ENCODE measurements at regions not wholly inside any gene's neighbourhood (a gene's known extent, or its start where the extent isn't known, plus 50 kb on each side); places are given as distances from the start of the nearest gene placed in this dataset.

DNA sequence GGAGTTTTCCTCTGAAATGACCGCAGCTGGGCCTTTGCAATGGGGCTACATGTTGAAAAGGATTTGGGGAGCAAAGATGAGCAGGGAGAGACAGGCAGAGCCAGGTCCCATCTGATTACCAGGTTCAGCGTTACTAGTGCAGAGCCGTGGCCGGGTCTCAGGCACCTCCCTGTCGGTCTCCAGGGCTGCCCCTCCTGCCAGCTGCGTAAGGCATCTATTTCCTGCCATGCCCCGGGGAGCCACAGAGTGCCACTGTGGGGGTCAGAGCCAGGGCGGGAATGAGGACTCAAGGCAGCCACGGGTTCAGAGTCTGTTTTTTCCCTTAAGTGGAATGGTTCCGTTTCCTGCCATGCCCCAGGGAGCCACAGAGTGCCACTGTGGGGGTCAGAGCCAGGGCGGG is 382.6 kb upstream of the SHH start:
- TF ChIP-seq, protein P1, sequence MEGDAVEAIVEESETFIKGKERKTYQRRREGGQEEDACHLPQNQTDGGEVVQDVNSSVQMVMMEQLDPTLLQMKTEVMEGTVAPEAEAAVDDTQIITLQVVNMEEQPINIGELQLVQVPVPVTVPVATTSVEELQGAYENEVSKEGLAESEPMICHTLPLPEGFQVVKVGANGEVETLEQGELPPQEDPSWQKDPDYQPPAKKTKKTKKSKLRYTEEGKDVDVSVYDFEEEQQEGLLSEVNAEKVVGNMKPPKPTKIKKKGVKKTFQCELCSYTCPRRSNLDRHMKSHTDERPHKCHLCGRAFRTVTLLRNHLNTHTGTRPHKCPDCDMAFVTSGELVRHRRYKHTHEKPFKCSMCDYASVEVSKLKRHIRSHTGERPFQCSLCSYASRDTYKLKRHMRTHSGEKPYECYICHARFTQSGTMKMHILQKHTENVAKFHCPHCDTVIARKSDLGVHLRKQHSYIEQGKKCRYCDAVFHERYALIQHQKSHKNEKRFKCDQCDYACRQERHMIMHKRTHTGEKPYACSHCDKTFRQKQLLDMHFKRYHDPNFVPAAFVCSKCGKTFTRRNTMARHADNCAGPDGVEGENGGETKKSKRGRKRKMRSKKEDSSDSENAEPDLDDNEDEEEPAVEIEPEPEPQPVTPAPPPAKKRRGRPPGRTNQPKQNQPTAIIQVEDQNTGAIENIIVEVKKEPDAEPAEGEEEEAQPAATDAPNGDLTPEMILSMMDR (IDR thresholded peaks at IDR 0.05; ENCODE audit: low read depth, low read length, poor library complexity, severe bottlenecking): no peak
- TF ChIP-seq EZH2phosphoT487 (IDR thresholded peaks at IDR 0.05; ENCODE audit: borderline replicate concordance, low read length): no peak

Measured in DOHH2 (cell line).